H1 (cell line): ENCODE measurements at regions not wholly inside any gene's neighbourhood (a gene's known extent, or its start where the extent isn't known, plus 50 kb on each side); places are given as distances from the start of the nearest gene placed in this dataset.

ENCODE experiments used
- CTCF ChIA-PET: fragments of 300-600 bp; sonication (Branson Sonifier 250); formaldehyde crosslinking; loops from one replicate; lab custom pipeline; 2021; ENCODE audit not compliant: partially characterized antibody; lab: Charles Lee
- POLR2A ChIA-PET: fragments of 300-600 bp; sonication (Branson Sonifier 250); formaldehyde crosslinking; loops from one replicate; lab custom pipeline; 2021; ENCODE audit warnings: inconsistent platforms; ENCODE audit not compliant: partially characterized antibody; lab: Charles Lee
- DNase-seq, 2 experiments: peaks; one replicate each; pipeline versions ENCODE4 v3.0.0 to v3.0.0-alpha.2; 2010 to 2022; ENCODE audit warnings: low spot score in 2 of 2, low read depth in 1 of 2, mixed read lengths in 1 of 2
- FAIRE-seq: peaks from 2 replicates; lab custom pipeline; 2011; peaks lifted over from hg19 to GRCh38; lab: Jason Lieb, UNC
- H2AFZ ChIP-seq: 2 replicates; pipeline ENCODE4 v1.8.1; 2012; ENCODE audit warnings: low read length, inconsistent platforms
- H2AK5ac ChIP-seq: 2 replicates; pipeline ENCODE4 v1.6.1; 2013; ENCODE audit warnings: low read depth, low read length
- H2BK120ac ChIP-seq: replicated peaks from 2 replicates; pipeline ENCODE3; 2013; ENCODE audit warnings: low read depth, low read length, inconsistent platforms
- H2BK12ac ChIP-seq: 2 replicates; pipeline ENCODE4 v1.6.1; 2013; ENCODE audit warnings: low read depth, low read length
- H2BK15ac ChIP-seq: 2 replicates; pipeline ENCODE4 v1.6.1; 2013; ENCODE audit warnings: low read length
- H2BK20ac ChIP-seq: 2 replicates; pipeline ENCODE4 v1.6.1; 2013; ENCODE audit warnings: low read length
- H2BK5ac ChIP-seq: 2 replicates; pipeline ENCODE4 v1.6.1; 2013; ENCODE audit warnings: low read depth, low read length
- H3K14ac ChIP-seq: 2 replicates; pipeline ENCODE4 v1.6.1; 2013; ENCODE audit warnings: inconsistent platforms; ENCODE audit not compliant: insufficient read length
- H3K18ac ChIP-seq: 2 replicates; pipeline ENCODE4 v1.6.1; 2013; ENCODE audit warnings: low read length; ENCODE audit errors: extremely low read depth
- H3K23ac ChIP-seq: 2 replicates; pipeline ENCODE4 v1.6.1; 2013; ENCODE audit warnings: inconsistent platforms; ENCODE audit not compliant: insufficient read length
- H3K23me2 ChIP-seq: 2 replicates; pipeline ENCODE4 v1.6.1; 2013; ENCODE audit warnings: low read depth, low read length
- H3K27ac ChIP-seq: 2 replicates; pipeline ENCODE4 v1.6.1; 2011; ENCODE audit warnings: low read depth, low read length, inconsistent platforms
- H3K27me3 ChIP-seq, 4 experiments: replicated peaks in 1 of 4; 1 replicate in 1 of 4; 2 replicates in 3 of 4; pipeline versions ENCODE4 v1.6.1 to v1.8.1; 2011 to 2013; ENCODE audit warnings: low read length in 3 of 4, mild to moderate bottlenecking in 3 of 4, inconsistent platforms in 2 of 4, mixed read lengths in 2 of 4, moderate library complexity in 1 of 4; ENCODE audit not compliant: control insufficient read depth in 3 of 4, insufficient read depth in 3 of 4; ENCODE audit errors: extremely low read depth in 1 of 4
- H3K36me3 ChIP-seq, 4 experiments: 2 replicates each; pipeline versions ENCODE4 v1.6.1 to v1.8.1; 2011 to 2013; ENCODE audit warnings: mild to moderate bottlenecking in 4 of 4, low read length in 3 of 4, moderate library complexity in 2 of 4, control low read depth in 1 of 4, inconsistent platforms in 1 of 4; ENCODE audit not compliant: insufficient read depth in 4 of 4, control insufficient read depth in 2 of 4
- H3K4ac ChIP-seq: replicated peaks from 2 replicates; pipeline ENCODE3; 2013; ENCODE audit warnings: low read length, low read depth, mixed read lengths, inconsistent platforms; ENCODE audit not compliant: insufficient read length
- H3K4me1 ChIP-seq, 4 experiments: replicated peaks in 1 of 4; 1 replicate in 1 of 4; 2 replicates in 3 of 4; pipeline versions ENCODE4 v1.6.1 to v1.8.1; 2011 to 2013; ENCODE audit warnings: low read length in 3 of 4, inconsistent platforms in 2 of 4, mixed read lengths in 1 of 4; ENCODE audit not compliant: insufficient read depth in 4 of 4, control insufficient read depth in 3 of 4
- H3K4me2 ChIP-seq, 2 experiments: 2 replicates each; pipeline versions ENCODE4 v1.6.1 to v1.8.1; 2011 to 2013; ENCODE audit warnings: low read depth in 2 of 2, low read length in 2 of 2, control low read depth in 1 of 2, inconsistent platforms in 1 of 2, mild to moderate bottlenecking in 1 of 2; ENCODE audit not compliant: insufficient read depth in 1 of 2
- H3K4me3 ChIP-seq, 4 experiments: fragments of 200-600, 300-600 bp in 1 of 4; sonication (generic), shearing (Covaris generic), sonication (Bioruptor Twin) in 1 of 4; 2 replicates each; pipeline versions ENCODE4 v1.5.1 to v1.8.1; 2011 to 2016; ENCODE audit warnings: low read length in 4 of 4, low read depth in 3 of 4, control low read depth in 2 of 4, inconsistent platforms in 2 of 4, mild to moderate bottlenecking in 2 of 4, mixed read lengths in 1 of 4, moderate library complexity in 1 of 4; ENCODE audit not compliant: insufficient read depth in 2 of 4; ENCODE audit errors: extremely low read depth in 1 of 4
- H3K56ac ChIP-seq: replicated peaks from 2 replicates; pipeline ENCODE3; 2013; ENCODE audit warnings: low read depth, mild to moderate bottlenecking, mixed read lengths, low read length, inconsistent platforms; ENCODE audit not compliant: insufficient read length
- H3K79me1 ChIP-seq: 2 replicates; pipeline ENCODE4 v1.6.1; 2013; ENCODE audit warnings: low read depth, low read length, control low read depth
- H3K79me2 ChIP-seq, 2 experiments: 2 replicates each; pipeline versions ENCODE4 v1.6.1 to v1.8.1; 2012 to 2013; ENCODE audit warnings: low read length in 2 of 2, mild to moderate bottlenecking in 2 of 2, inconsistent platforms in 1 of 2; ENCODE audit not compliant: insufficient read depth in 2 of 2, control insufficient read depth in 1 of 2
- H3K9ac ChIP-seq, 4 experiments: replicated peaks in 1 of 4; 1 replicate in 1 of 4; 2 replicates in 3 of 4; pipeline versions ENCODE4 v1.6.1 to v1.8.1; 2011 to 2013; ENCODE audit warnings: low read depth in 3 of 4, low read length in 3 of 4, control low read depth in 2 of 4, mild to moderate bottlenecking in 2 of 4, moderate library complexity in 2 of 4, inconsistent platforms in 1 of 4; ENCODE audit errors: extremely low read depth in 1 of 4
- H3K9me3 ChIP-seq, 2 experiments: 2 replicates each; pipeline versions ENCODE4 v1.6.1 to v1.8.1; 2012 to 2013; ENCODE audit warnings: mild to moderate bottlenecking in 2 of 2, moderate library complexity in 2 of 2, control low read depth in 1 of 2, inconsistent platforms in 1 of 2, low read depth in 1 of 2, low read length in 1 of 2, mixed read lengths in 1 of 2; ENCODE audit not compliant: insufficient read depth in 2 of 2
- H4K20me1 ChIP-seq, 2 experiments: replicated peaks in 1 of 2; 2 replicates each; pipeline versions ENCODE3 to v1.8.1; 2011 to 2013; ENCODE audit warnings: inconsistent platforms in 2 of 2, low read length in 2 of 2, mild to moderate bottlenecking in 1 of 2; ENCODE audit not compliant: insufficient read depth in 2 of 2, control insufficient read depth in 1 of 2
- H4K5ac ChIP-seq: 2 replicates; pipeline ENCODE4 v1.6.1; 2013; ENCODE audit warnings: low read length, low read depth, mixed read lengths, inconsistent platforms; ENCODE audit not compliant: insufficient read length
- H4K8ac ChIP-seq: 2 replicates; pipeline ENCODE4 v1.8.0; 2013; ENCODE audit warnings: mild to moderate bottlenecking, moderate library complexity, low read length, inconsistent platforms; ENCODE audit not compliant: insufficient read depth; ENCODE audit errors: extremely low read depth
- H4K91ac ChIP-seq: replicated peaks from 2 replicates; pipeline ENCODE3; 2013; ENCODE audit warnings: low read length, mixed read lengths, inconsistent platforms; ENCODE audit not compliant: insufficient read length
- CBX5 ChIP-seq: fragments of 300-800, 300-1000 bp; sonication (generic); IDR thresholded peaks from 2 replicates; pipeline ENCODE4 v1.7.1; 2016; ENCODE audit warnings: antibody characterized with exemption, low read length, low read depth
- E2F6 ChIP-seq: IDR thresholded peaks from 2 replicates; pipeline ENCODE4 v1.6.1; 2012; ENCODE audit warnings: inconsistent platforms
- JUND ChIP-seq: IDR thresholded peaks from 2 replicates; pipeline ENCODE4 v1.6.1; 2011; ENCODE audit warnings: mild to moderate bottlenecking, improper control_type of control experiment, low read length
- SP1 ChIP-seq: IDR thresholded peaks from 2 replicates; pipeline ENCODE4 v1.6.1; 2011; ENCODE audit warnings: low read depth, low read length
- TAF7 ChIP-seq: optimal IDR thresholded peaks from 2 replicates; pipeline ENCODE3; 2011; ENCODE audit warnings: low read depth, mild to moderate bottlenecking, inconsistent platforms, low read length, moderate library complexity, borderline replicate concordance
- TEAD4 ChIP-seq: IDR thresholded peaks from 2 replicates; pipeline ENCODE4 v1.6.1; 2012; ENCODE audit warnings: low read depth, low read length, inconsistent platforms, mixed read lengths
- WGBS, 2 experiments: shearing (Covaris generic) in 1 of 2; methylation state at CpG; one replicate each; pipeline versions ENCODE4 v1.1.6 to v1.1.7; 2013 to 2015; ENCODE audit warnings: low lambda C conversion rate in 2 of 2, mixed read lengths in 2 of 2, inconsistent platforms in 1 of 2, low coverage in 1 of 2, missing lambda C conversion rate in 1 of 2; ENCODE audit not compliant: insufficient replicate concordance in 2 of 2, insufficient coverage in 1 of 2, insufficient read length in 1 of 2; ENCODE audit errors: extremely low coverage in 1 of 2, missing lambda C conversion rate in 1 of 2; 5-methylcytosine and 5-hydroxymethylcytosine counted together

GRCh38 chr1:112828716-112829115, 113.6 kb upstream of the PPM1J start:
- H3K79me2 ChIP-seq = peaks cover 0 to 5% of the 10 kb centered on the region in 2 experiments; a peak in 1 of 4 replicates
- no peak overlapping the region for H3K4ac ChIP-seq
- DNase-seq (no peak), FAIRE-seq (no peak)
- ChIA-PET CTCF (interaction anchor here (1.0 kb wide), 1 partner anchor 40 kb away, joined by 3 read pairs; no protein-coding TSS in a partner anchor), POLR2A (interaction anchor here (1.7 to 2.1 kb wide), 3 partner anchors 9 to 25 kb away, joined by 4 to 6 read pairs (median 5); no protein-coding TSS in a partner anchor)
- H4K5ac ChIP-seq = no peak overlapping the region
- H4K20me1 ChIP-seq = no peaks in the 10 kb centered on the region
- no peak overlapping the region for H3K4me2 ChIP-seq
- no peak overlapping the region for H2BK120ac ChIP-seq
- H3K27me3 ChIP-seq = no peaks in the 10 kb centered on the region; a peak in 1 of 7 replicates
- H3K23me2 ChIP-seq = no peaks in the 10 kb centered on the region
- no peak overlapping the region for H3K9ac ChIP-seq
- H2BK20ac ChIP-seq = no peak overlapping the region
- no peak overlapping the region for H3K14ac ChIP-seq
- H3K79me1 ChIP-seq = no peaks in the 10 kb centered on the region
- no peak overlapping the region for H2AFZ ChIP-seq
- no peak overlapping the region for H3K27ac ChIP-seq
- no peak overlapping the region for H3K18ac ChIP-seq
- no peaks in the 10 kb centered on the region; a peak in 1 of 4 replicates for H3K9me3 ChIP-seq
- WGBS, 2 experiments = 90% methylated on average over 2 of the region's 2 CpGs; no CpG with 5 or more reads in 1 of the 2 experiments
- H2BK5ac ChIP-seq = no peak overlapping the region
- no peak overlapping the region for H2AK5ac ChIP-seq
- H2BK12ac ChIP-seq = no peak overlapping the region
- peaks cover 6 to 16% (median 7%) of the 10 kb centered on the region in 4 experiments for H3K4me1 ChIP-seq
- H4K8ac ChIP-seq = no peak overlapping the region
- no peak overlapping the region for H3K56ac ChIP-seq
- no peak overlapping the region for H3K4me3 ChIP-seq
- no peak overlapping the region for H3K23ac ChIP-seq
- H2BK15ac ChIP-seq = no peak overlapping the region
- H3K36me3 ChIP-seq = peaks cover 0 to 7% (median 0%) of the 10 kb centered on the region in 4 experiments; a peak in 2 of 8 replicates
- H4K91ac ChIP-seq = no peak overlapping the region
- no peak for TF ChIP-seq JUND
- TF ChIP-seq TEAD4 = no peak
- no peak for TF ChIP-seq CBX5
- no peak for TF ChIP-seq TAF7
- no peak for TF ChIP-seq SP1
- TF ChIP-seq E2F6 = no peak
- TF ChIP-seq, all 59 proteins: peak for 0
